BJ (cell line): ENCODE measurements at regions not wholly inside any gene's neighbourhood (a gene's known extent, or its start where the extent isn't known, plus 50 kb on each side); places are given as distances from the start of the nearest gene placed in this dataset.

Experiments used
- CTCF ChIA-PET: fragments of 350-600 bp; formaldehyde crosslinking; extraction: SDS; loops from one replicate; lab custom pipeline; 2021; ENCODE audit warnings: antibody characterized with exemption, inconsistent platforms; lab: Yijun Ruan, JAX
- POLR2A ChIA-PET: fragments of 300-600 bp; sonication (Branson Sonifier 250); formaldehyde crosslinking; extraction: SDS; loops from one replicate; lab custom pipeline; 2021; ENCODE audit warnings: antibody characterized with exemption; lab: Charles Lee
- DNase-seq: peaks from one replicate; pipeline ENCODE4 v3.0.0-alpha.2; 2011; ENCODE audit warnings: low read depth
- H3K27me3 ChIP-seq: 2 replicates; pipeline ENCODE4 v1.6.0; 2011; ENCODE audit warnings: low read length; ENCODE audit not compliant: control insufficient read depth, insufficient read depth
- H3K36me3 ChIP-seq: 2 replicates; pipeline ENCODE4 v1.5.1; 2011; ENCODE audit warnings: low read length; ENCODE audit not compliant: control insufficient read depth, insufficient read depth
- H3K4me3 ChIP-seq: 2 replicates; pipeline ENCODE4 v1.5.1; 2011; ENCODE audit warnings: low read depth, mild to moderate bottlenecking, control low read depth, low read length
- CTCF ChIP-seq: IDR thresholded peaks from 2 replicates; pipeline ENCODE4 v1.5.1; 2011; ENCODE audit warnings: low read depth, mild to moderate bottlenecking, control low read depth, inconsistent platforms, low read length, moderate library complexity; ENCODE audit not compliant: insufficient read depth

GRCh38 chr12:16884056-16884455, 278.1 kb upstream of the LMO3 start:
- Histone ChIP-seq H3K4me3 (no peak overlapping the region), H3K36me3 (no peaks in the 10 kb centered on the region), H3K27me3 (no peaks in the 10 kb centered on the region)
- no peak for DNase-seq
- ChIA-PET CTCF (no interaction called here), POLR2A (no interaction called here)
- TF ChIP-seq CTCF, result no peak

GRCh38 chr12:16881986-16882570, 276.1 kb upstream of the LMO3 start:
- POLR2A ChIA-PET, result no interaction called here
- H3K4me3 ChIP-seq, result no peak overlapping the region
- no peak for TF ChIP-seq CTCF
- no peaks in the 10 kb centered on the region for H3K27me3 ChIP-seq
- H3K36me3 ChIP-seq, result no peaks in the 10 kb centered on the region
- no peak for DNase-seq
- CTCF ChIA-PET, result no interaction called here

- ChIA-PET CTCF (no interaction called here), POLR2A (no interaction called here)
- H3K27me3 ChIP-seq, result no peaks in the 10 kb centered on the region
- no peaks in the 10 kb centered on the region for H3K36me3 ChIP-seq
- no peak for DNase-seq
- H3K4me3 ChIP-seq, result no peak overlapping the region
- TF ChIP-seq CTCF, result no peak
Observed at GRCh38 chr12:16880864-16881285, 274.9 kb upstream of the LMO3 start.

GRCh38 chr12:16870845-16871244, 264.9 kb upstream of the LMO3 start:
- ChIA-PET POLR2A (no interaction called here), CTCF (no interaction called here)
- TF ChIP-seq CTCF, result no peak
- no peaks in the 10 kb centered on the region for H3K36me3 ChIP-seq
- H3K27me3 ChIP-seq, result no peaks in the 10 kb centered on the region
- H3K4me3 ChIP-seq, result no peak overlapping the region
- no peak for DNase-seq

- Histone ChIP-seq H3K36me3 (no peaks in the 10 kb centered on the region), H3K4me3 (no peak overlapping the region), H3K27me3 (no peaks in the 10 kb centered on the region)
- DNase-seq, result no peak
- ChIA-PET CTCF (no interaction called here), POLR2A (no interaction called here)
- TF ChIP-seq CTCF, result no peak
Observed at GRCh38 chr12:16863742-16864141, 257.8 kb upstream of the LMO3 start.
